Renal pelvis (tissue), 1 donor: ENCODE measurements at regions not wholly inside any gene's neighbourhood (a gene's known extent, or its start where the extent isn't known, plus 50 kb on each side); places are given as distances from the start of the nearest gene placed in this dataset.
"Not testable (repeated sequence)": the region's sequence is repeated elsewhere in the genome, so short reads cannot be mapped to it uniquely, and the experiment has no call there.

Experiments used
- DNase-seq: peaks from one replicate; pipeline ENCODE4 v3.0.0-alpha.2; 2013

GRCh38 chr10:63848871-63849270 lies 327.7 kb downstream of the REEP3 start:
- not testable (repeated sequence) for DNase-seq

GRCh38 chr10:63862860-63863259 lies 341.7 kb downstream of the REEP3 start:
- DNase-seq: no peak

DNA sequence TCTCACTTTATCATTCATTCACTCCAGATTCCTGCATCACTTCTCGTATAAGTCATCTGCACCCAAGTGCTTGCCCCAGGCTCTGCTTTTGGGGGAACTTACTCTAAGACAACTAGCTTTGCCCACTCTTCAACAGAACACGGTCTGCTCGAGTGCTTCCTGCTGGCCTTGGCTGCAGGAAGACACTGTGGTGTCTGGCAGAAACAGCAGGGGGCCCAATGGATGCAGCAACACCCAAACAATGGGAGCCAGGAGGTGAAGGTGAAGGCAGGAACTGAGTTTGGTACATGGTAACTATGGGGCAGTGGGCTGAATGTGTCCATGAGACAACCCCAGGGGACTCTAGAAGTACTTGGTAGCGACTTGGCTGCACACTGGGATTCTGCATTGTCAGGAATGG lies 344.0 kb downstream of the REEP3 start:
- no peak for DNase-seq

GRCh38 chr10:63866075-63866746 lies 345.0 kb downstream of the REEP3 start:
- DNase-seq: peak; percentile 69

DNA sequence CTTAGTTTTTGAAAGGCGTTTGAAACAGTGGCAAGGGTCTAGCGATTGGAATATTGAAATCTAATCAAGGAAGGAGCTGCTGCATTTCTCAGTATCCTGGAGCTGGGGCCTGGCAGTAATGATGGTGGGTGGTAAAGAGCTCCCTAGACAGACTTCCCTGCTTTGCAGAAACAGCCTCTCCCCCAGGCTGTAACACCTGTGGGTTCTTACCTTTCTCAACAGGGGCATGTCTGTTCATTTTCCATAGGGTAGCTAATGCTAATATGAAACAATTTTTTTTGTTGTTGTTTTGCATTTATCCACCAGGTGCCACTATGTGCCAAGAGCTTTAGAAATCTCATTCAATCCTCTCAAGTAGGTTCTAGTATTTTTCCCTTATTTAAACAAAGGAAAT lies 345.5 kb downstream of the REEP3 start:
- peak; percentile 15 for DNase-seq

DNA sequence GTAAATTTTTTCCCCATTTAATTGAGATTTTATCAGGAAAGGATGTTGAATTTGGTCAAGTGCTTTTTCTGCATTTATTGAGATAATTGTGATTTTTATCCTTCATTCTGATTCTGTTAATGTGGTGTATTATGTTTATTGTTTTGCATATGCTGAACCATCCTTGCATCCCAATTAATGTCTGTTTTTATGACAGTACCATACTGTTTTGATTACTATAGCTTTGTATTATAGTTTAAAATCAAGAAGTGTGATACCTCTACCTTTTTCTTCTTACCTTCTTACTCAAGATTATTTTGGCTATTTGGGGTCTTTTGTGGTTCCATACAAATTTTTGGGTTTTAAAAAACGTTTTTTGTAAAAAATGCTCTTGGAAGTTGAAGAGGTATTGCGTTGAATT lies 357.2 kb downstream of the REEP3 start:
- DNase-seq: no peak

DNA sequence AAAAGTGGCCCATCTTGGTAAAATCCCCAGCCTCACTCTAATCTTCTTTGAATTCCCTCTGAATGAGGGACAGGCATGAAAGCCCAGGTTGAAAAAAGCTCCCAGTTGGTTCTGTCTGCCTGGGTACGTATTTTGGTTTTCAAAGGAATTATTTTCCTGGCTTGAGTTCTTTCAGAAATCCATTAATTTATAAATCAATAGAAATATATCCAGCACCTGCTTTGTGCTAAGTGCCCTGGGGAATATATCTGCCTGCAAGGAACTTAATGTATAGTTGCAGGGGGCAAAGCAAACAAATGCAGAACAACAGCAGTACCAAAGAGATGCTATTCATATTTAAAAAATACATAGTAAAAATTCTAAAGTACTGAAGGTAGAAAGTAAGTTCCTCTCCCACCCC lies 362.7 kb downstream of the REEP3 start:
- no peak for DNase-seq

GRCh38 chr10:63884426-63884825 lies 363.2 kb downstream of the REEP3 start:
- DNase-seq: no peak

DNA sequence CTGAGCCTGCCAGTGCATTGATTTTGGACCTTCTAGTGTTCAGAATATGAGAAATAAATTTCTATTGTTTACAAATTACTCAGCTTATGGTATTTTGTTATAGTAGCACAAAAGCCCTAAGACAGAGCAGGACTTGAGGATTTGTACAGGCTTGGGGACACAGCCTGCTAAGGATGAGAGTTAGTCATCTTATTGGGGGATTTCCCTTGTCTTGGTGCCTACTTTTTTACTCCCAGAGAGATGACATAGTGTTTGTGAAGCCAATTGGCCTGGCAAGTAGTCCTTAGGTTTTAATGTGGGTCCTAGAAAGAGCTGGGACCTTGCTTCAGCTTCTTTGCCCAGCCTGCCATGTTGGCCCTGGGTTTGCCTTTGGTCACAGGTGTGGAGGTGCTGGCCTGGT lies 364.0 kb downstream of the REEP3 start:
- no peak for DNase-seq

- DNase-seq: no peak
These were observed 365.3 kb downstream of the REEP3 start for GRCh38 chr10:63886281-63887022.

DNA sequence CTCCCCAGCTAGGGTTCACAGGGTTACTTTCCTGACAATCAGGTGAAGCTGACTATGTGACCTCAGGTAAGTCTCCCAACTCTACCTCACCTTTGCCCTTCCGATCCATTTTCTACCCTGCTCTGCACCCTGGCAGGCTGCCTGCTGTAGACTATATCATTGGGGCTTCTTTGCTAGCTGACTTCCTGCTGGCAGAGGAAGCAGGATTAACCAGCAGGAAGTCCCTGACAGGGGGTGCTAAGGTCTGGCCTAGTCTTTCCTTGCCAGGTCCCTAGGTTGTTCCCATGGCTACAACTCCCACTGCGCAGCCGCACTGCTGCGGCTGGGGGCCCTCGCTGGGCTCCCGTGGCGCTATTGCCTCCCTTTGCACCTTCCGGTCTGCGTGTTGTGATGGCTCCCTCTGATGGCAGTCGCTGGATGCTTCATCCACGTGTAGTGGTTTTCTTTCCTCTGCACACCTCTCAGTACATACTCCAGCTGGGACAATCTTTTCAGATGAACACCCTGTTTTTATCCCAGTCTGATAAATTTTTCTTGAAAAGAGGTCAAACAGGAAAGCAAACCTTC lies 365.9 kb downstream of the REEP3 start:
- no peak for DNase-seq

- DNase-seq: no peak
These were observed 366.6 kb downstream of the REEP3 start for GRCh38 chr10:63887600-63888370.

- DNase-seq: no peak
These were observed 368.6 kb downstream of the REEP3 start for GRCh38 chr10:63889803-63890202.

GRCh38 chr10:63896992-63897391 lies 375.8 kb downstream of the REEP3 start:
- DNase-seq: no peak

DNA sequence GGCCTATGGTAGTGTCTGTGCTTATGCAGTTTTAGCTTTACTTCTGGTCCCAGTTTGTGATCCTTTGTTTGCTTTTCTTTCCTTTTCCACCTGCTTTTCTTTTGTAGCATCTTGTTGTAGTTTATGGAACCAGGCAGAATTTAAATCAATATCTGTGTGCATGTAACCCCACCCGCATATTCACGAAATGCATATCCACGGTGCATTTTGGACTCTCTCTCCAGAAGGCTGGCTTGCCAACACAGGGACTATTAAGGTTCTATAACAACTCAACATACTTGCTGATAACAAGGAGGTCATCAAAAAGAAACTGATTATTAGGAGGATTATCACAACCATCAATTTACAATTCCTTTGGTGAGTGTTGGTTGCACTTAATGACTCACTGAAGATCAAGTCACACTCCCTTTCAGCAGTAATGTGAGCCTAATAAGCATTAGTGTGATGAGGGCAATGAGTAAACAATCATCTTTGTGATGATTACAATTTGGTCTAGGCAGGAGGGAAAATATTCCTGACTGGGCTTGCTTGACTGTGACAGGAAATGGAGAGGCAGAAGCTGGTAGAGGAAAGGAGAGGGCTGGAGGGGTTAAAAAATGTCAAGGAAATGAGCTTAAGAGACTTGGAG lies 378.6 kb downstream of the REEP3 start:
- DNase-seq: no peak

DNA sequence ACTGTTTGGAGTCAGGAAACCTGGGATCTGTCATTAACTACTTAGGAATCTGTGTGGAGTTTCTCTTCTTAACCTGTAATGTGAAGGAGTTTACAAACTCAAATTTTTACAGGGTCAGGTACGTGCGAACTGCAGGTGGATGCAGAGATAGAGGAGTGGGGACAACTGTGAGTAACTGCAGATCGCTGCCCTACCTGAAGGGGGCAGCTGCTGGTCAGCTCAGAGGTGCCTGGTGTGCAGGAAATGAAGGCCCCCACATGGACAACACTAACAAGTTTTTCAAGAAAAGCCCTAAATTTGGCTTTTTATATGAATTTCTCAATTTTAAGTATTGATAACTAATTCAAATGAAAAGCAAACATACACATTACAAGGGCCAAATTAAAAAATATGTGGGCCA lies 380.0 kb downstream of the REEP3 start:
- no peak for DNase-seq

- DNase-seq: no peak
These were observed 380.7 kb downstream of the REEP3 start for GRCh38 chr10:63901881-63902280.

- DNase-seq: no peak
These were observed 389.6 kb downstream of the REEP3 start for GRCh38 chr10:63910806-63911205.

DNA sequence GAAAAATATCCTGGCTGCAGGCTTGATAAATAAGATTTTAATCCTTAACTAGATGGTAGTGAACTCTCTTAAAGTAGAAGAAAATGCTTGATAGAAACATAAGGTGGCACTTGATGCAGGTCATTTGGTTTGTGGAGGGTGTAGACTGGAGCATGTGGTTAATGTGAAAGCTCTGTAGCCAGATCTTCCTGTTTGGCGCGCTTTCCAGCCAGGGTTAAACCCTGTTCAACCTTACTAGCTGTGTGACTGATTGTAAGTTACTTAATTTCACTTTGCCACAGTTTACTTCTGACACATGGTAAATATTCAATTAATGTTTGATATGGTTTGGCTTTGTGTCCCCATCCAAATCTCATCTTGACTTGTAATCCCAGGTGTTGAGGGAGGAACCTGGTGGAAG lies 394.0 kb downstream of the REEP3 start:
- DNase-seq: no peak

DNA sequence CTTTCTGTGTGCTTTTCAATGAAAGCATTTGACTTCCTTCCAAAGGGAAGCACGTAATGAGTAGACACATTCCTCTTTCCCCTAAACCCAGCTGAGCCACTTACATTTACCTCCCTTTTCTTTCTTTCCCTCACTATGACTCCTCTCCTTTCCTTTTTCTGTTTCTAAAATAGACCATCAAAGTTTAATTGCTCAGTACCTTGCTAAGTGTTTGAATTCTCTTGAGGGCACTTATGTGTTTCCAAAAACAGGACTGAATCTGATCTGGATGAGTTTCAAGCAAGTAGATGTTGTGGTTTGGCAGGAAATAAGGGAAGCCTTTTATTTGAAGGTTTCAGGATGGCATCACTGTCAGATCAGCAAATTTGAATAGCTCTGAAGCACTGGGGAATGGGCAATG lies 396.2 kb downstream of the REEP3 start:
- DNase-seq: no peak

DNA sequence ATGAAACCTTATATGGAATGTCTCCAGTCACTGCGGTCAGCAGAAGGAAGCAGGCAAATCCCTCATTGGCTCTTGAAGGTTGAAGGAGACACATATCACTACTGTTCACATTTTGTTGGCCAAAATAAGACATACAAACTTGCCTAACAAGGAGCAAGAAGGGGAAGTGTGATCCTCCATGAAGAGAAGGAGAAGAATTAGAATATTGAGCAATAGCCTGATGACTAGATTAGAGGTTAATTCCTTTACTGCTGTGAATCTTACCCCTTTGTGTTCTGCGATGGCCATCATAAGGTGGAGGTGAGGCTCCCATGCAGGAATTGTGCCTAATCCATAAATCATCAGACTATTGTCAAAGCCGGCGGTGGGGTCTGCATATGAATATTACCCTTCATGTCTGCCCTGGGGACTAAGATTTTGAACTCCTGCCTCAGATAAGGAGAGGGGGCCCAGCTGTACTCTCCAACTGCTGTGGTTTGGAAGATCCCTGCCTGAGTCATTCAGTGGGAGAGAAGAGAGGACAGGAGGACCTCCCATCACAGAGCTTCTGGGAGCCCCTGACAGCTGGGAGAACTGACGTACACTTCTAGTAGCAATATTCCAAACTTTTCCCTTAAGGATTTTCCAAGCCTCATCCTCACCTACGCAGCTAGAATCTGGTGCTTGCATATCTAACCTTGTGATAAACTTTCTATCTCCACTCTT lies 398.5 kb downstream of the REEP3 start:
- no peak for DNase-seq

DNA sequence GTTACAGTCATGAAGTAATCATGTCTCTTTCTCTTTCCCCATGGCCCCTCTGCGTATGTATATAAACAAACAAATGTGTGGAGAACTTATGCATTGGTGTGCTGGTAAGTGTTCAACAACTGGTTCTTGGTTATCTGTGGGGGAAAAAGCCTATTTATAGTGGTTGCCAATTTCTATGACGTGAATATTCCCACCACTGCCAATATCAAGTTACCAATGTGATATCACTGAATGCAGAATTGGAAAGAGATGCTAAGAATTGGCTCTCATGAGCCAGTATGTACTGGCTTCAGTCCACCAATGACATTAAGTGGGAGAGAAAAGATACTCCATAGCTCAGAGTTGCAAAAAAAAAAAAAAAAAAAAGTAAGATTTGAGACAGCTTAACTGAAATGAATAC lies 399.7 kb downstream of the REEP3 start:
- no peak for DNase-seq
